Activated CD4-positive, alpha-beta T cell treated with anti-CD3 and anti-CD28 coated beads for 4 hours (primary cell): ENCODE measurements at regions not wholly inside any gene's neighbourhood (a gene's known extent, or its start where the extent isn't known, plus 50 kb on each side); places are given as distances from the start of the nearest gene placed in this dataset.

Source experiments
- DNase-seq, 2 donors: peaks; one replicate each; pipeline ENCODE4 v3.0.0-alpha.2; 2020

DNA sequence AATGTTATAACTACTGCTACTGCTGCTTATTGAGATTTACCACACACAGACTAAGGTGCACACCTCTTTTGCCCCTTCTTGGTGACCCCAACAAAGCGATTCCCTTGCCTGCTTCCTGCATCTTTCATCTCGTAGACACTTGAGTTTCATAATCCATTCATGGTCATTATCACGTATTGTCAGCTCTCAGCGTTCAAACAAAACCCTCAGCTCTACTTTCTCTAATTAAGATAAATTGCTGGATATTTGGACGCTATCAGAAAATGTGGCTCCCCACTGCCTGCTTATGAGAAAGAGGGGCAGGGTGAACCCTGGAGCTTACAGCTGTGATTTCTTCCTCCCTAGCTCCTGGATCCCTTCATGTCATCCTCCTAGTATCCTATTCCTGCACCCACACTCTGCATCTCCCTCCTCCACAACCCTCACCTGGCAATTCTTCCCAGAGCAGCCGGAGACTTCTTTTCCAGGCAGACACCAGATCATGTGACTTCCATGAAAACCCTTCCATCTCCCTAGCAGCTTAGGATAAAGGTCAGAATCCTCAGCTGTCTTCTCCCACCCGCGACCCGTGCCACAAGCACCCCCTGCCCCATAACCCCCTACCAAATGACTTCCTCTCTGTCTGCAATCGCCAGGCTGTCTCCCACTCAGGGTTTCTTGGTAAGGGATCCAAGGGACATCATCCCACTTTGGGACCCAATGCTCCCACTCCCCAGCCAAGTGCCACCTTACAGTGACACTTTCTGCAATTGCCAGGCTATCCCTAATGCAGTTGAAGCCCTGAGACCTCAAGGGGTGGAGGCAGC is 146.5 kb downstream of the NSG2 start:
- DNase-seq = no peak

DNA sequence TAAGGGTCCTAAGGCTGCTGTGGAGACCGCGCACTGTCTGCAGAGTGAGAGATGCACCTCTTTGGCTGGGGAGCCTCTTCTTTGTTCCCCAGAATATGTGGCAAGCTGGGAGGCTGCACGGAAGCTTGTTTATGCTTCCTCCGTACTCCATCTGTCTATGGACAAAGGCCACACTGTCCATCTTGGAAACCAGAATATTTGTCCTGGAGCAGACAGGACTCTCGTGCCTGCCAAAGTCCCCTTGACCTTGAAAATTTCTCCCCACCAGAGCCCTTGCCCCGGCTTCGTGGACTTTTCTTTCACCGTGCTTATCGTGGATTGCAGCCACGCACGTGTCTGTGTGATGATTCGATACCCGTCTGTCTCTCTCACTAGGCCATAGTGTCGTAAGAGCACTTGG is 147.4 kb downstream of the NSG2 start:
- DNase-seq = no peak

DNA sequence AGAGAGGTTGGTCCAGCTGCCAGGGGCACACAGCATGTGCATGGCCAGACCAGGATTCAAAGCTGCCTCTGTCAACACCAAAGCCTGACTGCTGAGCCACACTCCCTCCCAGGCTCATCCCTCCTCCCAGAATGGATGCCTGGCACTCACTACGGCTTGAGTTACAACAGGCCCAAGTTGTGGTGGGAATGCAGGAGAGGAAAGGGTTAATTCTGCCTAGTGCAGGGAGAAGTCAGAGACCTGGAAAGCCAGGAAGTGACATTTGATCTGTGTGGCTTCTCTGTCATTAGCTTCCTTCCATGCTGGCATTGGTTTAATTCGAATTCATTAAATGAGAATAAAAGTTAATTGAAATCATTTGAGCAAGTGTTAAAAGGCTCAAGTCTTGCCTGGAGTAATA is 150.0 kb downstream of the NSG2 start:
- DNase-seq = no peak

DNA sequence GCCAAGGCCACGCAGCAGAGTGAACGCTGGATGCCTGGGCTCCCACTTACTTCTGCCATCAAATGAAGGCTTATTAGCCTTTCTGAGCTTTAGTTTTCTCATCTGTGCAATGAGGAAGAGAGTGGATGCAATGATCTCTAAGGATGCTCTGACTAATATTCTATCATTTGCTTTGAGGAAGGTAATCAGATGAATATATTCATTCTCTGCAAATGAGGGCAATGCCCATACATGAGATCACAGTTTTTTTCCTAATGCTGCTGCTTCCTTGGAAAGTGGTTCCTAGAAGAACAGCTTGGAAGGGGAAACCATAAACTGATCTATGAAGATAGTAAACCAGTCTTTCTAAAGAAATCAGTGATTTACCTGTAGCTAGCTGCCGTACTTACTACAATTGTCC is 152.4 kb downstream of the NSG2 start:
- DNase-seq = no peak

DNA sequence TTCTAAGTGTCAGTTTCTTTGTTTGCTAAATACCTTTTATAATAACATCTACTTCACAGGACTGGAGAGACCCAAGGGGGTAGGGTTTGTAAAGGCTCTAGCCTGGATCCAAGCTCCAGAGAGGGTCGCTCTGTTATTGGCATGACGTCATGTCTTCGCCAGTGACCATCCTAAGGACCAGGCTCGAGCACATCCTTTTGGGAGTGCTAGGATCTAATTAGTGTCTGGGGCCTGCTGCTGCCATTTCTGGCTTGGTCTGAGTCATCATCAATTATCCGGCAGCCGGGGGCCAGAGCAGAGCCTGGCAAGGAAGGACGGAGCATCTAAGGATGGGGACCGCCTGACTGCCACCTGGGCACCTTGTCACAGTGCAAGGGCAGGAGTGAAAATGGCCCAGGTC is 153.0 kb downstream of the NSG2 start:
- no peak for DNase-seq

DNA sequence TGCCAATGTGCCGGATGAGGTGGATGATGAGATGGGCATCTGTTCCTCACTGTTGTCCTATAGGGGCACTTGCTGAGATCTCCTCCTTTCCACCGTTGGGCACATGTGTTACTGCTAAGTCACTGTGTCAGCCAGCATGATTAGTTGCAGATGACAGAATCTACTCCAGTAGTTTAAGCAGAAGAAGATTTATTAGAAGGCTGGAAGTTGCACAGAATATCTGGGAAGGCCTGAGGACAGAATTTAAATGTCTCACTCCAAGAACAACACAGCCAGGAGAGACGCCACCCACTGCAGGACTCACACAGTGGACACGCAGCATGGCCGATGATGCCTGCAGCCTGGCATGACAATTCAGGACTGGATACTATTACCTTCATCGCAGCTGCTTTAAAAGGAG is 157.5 kb downstream of the NSG2 start:
- no peak for DNase-seq

DNA sequence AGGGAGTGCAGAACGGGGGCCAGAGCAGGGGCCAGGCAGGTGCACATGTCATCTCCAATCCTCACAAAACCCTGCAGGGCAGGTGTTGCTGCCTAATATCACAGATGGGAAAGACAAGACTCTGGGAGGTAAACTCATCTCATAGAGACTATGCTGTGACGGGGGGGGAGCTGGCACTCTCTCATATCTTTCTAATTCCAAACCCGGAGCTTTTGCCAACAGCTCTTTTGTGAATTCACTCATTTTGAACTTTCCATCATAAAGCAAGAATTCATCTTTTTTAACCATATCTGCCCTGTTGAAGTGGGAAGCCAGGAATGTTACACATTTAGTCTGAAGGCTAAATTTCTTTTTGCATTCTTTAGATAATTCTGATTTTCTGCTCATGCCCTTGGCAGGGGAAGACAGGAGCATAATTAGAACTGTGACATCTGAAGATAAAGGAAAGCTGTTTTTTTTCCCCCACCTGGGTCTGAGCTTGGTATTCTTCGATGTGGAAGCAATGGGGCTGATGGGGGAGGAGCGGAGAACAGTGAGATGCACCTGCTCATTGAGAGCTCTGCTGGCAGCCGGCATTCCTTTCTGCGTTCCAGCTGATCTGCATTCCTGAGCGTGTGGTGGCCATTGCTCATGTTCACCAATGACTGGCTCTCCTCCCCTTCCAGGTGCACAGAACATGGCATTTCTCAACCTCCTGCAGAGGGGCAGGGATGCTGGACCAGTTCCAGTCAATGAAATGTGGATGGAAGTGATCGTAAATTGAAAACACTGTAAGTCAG is 159.2 kb downstream of the NSG2 start:
- no peak for DNase-seq

DNA sequence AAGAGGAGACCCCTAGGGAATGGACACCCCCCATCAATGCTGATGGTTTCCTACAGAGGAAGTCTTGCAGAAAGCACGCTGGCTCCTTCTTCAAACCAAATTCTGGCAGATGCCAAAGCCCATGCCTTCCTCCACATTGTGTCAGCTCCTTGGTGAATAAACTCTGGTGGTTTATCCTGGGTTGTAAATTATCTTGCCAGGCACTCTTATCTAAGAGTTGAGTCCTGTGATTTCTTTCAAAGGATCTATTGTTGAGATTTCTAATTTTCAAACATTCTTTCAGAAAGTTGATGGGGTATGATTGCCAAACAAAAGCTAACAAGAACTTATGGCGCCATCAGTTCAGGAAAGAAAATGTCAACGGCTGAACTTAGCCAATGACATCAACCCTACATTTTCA is 160.4 kb downstream of the NSG2 start:
- DNase-seq = no peak

DNA sequence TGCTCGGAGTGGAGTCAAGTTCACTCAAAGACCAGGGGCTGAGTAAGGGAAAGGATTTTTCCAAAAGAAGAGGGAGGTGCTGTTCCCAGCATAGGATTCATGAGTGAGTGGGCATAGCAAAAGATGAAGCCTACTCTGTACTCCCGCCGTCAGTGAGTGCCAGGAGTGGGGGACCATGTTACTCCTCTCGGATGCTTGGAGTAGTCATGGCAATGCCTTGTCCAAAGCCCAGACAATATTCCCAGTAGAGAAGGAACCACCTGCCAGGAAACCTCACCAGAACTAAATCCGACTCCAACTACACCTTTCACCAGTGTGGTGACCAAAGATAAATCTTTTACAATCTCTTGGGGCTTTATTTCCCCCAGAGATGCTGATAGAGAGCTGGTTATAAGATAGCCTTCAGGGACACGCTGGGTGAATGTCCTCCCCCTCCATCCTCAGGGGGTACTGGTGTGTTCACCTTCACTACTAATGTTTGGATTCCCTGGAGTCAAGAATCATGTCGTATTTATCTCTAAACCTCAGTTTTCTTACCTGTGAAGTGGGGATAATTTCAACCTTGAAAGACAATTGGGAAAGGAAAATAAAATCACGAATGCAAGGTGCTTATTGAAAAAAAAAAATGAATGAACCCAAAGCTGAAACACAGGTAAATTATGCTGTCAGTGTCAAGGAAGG is 165.2 kb downstream of the NSG2 start:
- no peak for DNase-seq

DNA sequence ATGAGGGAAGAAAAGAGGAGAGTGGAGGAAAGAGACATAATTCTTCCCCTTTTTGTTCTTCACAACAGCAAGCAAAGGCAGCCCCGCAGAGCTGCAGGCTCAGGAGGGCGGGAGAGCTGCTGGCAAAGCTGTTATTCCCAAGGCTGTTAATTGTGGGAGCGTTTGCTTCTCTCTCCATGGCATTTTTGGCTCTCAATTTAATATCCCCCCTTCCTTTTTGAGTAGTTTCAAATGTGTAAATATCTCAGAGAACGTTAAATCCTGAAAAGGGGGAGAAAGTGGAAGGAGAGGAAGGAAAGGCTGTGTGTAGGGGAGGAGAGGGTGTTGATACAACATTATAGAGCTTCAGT is 165.7 kb downstream of the NSG2 start:
- no peak for DNase-seq

DNA sequence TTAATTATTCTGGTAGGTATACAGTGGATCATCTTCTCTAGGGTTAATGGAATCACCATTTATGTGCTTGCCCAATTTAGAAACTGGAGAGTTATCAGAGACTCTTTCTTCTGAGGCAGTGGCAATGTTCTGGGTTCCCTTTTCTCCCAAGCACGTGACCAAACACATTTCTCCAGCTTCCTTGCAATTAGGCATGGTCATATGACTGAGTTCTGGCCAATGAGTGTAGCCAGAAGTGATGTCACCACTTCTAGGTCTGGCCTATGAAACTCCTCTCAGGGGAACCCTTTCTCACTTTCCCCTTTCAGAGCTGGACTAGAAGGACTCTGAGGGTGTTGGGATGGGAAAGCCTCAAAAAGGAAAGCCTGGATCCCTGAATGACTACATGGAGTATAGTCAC is 172.0 kb downstream of the NSG2 start:
- DNase-seq = no peak

DNA sequence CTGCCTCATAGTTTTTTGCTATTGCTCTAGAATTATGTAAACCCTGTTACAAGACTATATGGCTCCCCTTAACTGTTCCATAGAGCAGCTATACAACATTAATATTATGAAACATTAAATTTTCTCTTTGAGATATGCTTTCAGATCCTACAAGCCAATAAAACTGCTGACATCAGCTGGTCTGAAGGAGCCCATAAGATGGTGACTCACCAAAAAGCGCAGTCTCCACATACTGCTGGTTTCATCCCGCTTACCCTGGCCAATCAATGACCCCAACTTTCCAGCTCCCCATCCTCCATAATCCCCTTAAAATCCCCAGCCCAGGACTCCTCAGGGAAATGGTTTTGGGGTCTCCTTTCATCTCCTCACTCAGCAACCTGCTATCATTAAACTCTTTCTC is 172.7 kb downstream of the NSG2 start:
- DNase-seq = no peak

DNA sequence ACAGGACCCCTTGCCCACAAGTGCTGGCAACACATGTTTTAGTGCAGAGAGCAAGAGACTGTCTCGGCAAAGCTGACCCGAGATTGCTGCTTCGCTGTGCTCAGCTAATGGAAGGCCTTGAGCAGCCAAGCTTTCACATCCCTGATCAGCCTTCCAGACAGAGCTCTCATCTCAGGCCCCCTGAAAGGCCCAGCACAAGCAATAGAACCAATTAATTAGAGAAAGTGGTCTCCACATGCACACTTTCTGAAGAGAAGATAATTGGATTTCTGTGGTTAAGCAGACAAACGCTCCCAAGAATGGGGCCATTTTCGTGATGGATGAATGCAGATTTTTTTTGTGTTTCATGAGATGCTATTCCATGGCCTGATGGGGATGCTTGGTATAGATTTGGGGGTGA is 174.9 kb downstream of the NSG2 start:
- DNase-seq = no peak

DNA sequence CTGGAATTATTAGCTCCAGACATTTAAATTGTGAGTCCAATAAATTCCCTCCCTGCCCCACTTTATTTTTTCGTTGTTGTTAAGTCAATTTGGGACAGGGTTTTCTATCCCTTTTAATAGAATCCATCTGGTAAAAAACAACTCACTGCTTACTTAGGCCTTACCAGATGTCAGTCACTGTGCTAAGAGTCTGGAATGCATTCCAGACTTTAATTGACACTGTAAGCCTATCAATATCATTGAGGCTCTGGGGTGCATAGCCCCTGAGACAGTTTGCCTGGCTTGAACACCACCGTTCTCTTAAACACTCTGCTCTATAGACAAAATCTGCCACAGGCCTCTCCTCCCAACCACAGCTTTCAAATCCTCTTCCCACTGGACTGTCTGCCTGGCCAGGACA is 175.9 kb downstream of the NSG2 start:
- DNase-seq = no peak

DNA sequence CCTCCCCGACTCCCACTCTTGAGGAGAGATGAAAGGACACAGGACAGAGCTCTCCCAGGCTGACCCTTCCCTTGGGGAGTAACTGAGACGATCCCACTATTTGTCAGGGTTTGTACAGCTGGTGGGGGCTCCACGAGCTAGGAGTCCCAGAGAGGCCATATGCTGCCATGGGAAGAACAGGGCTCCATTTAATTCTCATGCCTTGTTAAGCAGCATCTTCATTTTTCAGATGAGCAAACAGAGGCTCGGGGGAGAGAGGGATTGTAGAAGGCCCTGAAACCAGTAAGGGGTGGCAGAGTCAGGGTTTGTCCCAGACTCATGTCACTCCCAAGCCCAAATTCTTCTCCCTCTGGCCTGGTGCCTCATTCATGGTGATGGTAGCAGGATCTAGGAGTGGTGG is 176.4 kb downstream of the NSG2 start:
- no peak for DNase-seq

DNA sequence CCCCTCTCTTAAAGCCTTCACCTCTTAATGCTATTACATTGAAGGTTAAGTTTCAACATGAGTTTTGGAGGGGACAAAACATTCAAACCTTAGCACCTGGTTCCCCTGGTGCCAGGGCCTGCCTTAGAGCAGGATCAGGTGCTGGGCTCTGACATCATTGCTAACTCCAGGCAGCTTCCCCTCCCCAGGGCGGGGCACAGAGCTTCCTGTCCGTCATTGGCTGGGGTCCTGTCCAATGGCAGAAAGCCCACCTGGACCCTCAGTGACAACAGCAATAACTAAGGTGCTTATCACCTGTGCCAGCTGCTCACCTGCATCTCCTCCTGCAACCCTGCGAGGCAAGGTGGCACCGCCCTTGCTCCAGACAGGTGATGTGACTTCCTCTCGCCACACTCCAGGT is 177.4 kb downstream of the NSG2 start:
- no peak for DNase-seq

DNA sequence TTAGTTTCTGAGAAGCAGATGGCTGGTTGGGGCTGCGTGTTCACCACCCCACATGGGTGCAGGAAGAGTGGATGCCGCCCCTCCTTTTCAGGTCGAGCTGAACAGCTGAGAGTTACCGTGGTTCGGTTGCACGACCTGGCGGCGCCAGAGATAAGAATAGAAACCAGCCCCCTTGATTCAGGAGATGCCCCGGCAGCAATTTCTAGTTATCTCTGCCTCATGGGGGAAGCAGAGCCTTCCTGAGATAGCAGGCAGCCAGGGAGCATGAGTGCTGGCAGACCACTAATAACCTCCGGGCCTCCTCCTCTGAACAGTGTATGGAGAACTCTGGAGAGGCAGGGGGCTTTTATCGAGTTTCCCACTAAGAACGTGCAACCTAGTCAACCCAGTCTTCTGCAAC is 177.8 kb downstream of the NSG2 start:
- DNase-seq = no peak

DNA sequence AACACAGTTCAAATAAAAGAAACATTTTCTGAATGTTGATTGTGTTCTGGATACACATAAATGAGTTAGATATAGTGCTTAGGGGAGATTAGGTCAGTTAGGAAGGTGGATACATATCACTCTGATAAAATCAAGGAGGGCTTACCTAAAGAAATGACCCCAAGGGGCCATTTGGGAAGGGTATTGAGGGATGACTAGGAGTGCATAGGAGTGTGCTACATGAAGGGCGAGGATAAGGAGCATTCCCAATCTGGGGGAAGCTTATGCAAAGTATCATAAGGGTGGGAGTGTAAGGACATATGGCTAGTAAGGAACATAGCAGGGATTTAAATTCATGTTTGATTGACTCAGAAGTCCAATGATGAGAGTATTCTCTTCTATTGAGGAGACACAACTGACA is 183.6 kb downstream of the NSG2 start:
- no peak for DNase-seq

DNA sequence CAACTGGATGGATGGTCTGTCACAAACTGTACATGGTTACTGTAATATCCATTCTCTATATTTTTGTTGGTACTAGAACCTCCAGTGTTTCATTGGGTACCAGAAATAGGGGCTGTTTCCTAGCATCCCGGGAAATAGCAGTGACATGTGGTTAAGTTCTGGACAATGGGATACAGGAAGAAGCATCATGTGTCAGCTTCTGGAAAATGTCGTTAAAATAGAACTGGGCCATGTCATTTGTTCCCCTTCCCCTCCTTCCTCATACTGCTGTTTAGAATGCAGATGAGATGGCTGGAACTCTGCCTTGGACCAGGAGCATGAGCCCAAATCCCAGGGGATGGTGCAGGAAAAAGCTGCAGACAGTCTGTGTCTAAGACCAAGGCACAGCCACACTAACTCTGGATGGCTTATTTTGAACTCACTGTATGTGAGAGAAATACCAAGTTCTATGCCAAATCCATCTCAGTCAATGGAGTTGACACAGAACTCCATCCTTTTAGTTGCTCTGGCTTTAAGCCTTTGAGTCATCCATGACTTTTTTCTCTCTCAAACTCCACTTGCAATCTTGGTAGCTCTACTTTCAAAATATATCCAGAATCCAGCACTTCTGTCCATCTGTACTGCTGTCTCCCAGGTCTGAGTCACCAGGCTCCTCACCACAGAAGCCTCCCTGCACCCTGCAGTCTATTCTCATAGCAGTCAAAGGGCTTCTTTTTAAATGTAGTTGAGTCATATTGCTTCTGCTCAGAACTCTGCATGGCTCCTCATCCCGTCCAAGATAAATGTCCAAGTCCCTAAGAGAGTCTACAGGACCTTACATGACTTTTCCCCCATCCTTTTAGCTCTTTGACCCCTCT is 184.2 kb downstream of the NSG2 start:
- DNase-seq = no peak

DNA sequence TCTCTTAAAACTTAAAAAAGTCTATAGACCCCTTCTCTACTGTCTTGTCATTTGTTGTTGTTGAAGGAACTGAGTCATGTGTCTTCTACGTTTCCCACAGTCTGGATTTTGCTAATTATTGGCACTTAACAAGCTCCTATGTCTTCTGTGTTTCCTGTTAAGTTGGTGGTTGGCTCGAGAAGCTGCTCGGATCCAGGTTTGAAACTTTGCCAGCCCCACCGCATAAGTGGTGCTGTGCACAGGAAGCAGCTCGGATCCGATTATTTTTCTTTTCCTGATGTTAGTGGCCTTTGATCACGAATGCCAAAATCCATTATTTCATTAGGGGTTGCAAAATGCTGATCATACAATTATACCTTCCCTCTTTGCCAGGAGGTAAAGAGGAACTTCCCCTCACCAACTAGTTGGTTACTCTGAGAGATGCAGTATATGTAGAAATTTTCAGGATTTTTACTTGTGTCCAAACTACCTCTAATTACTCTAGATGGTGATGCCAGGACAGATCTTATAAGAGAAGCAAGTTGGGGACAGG is 186.5 kb downstream of the NSG2 start:
- DNase-seq = no peak

DNA sequence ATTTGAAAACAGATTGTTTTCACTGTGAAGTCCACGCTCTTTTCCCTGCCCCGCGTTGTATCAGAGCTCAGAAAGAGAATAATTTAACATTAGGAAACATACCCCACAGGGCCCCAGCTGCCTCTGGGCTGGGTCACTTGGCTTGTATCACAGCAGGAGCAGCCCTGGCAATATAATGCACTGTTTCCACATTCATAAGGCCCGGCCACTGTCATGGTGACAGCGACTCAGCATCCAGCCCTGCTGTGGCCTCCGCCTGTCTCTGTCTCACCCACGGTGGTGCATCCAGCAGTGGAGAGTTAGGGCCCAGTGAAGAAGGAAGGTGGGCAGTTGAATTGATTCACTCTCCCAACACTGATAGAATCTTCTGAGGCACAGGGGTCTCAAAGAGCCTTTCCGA is 188.9 kb downstream of the NSG2 start:
- DNase-seq = no peak

DNA sequence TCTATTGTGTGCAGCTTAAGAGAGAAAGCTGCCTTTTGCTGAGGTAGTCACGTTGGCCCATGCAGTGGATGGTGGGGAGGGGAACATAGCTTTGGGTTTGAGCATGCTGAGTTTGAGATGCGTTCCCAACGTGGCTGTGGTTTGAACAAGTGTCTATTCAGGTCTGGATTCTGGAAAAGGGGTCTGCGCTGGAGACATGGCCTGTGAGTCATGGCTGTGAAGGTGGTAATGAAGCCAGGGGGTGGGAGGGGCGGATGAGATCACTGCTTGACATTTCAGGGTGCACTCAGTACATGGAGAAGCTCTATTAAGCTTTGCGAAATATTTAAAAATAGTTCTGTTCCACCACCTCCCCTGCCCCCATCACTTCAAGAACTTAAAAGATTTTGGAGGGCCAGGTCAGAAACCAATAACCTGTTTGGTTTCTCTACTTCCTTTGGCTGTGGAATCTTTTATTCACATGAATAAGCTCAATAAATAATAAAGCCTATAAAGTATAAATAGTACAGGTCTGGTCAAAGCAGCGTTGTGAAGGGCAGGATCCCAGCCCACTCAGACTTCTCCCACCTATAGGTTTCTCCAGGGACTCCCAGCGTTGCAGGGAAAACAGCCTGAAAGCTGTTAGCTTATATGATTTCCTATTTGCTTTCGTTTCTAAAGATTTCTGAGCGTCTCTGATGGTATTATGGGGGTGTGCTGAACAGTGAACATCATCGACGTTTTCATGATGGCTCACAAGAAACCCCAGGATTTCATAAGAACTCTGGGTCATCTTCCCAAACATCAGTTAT is 189.9 kb downstream of the NSG2 start:
- DNase-seq = no peak
